ENCODE measurements at regions not wholly inside any gene's neighbourhood (a gene's known extent, or its start where the extent isn't known, plus 50 kb on each side); places are given as distances from the start of the nearest gene placed in this dataset.

GRCh38 chr3:96483781-96484180 is 330.6 kb upstream of the EPHA6 start:
- no peaks in the 10 kb centered on the region for H3K36me3 ChIP-seq (ENCODE audit: control insufficient read depth, insufficient read depth, low read length)
- no peak overlapping the region for H3K27ac ChIP-seq (ENCODE audit: insufficient read depth, low read length)
- no peaks in the 10 kb centered on the region for H3K9me3 ChIP-seq (ENCODE audit: control insufficient read depth, insufficient read depth, low read depth, low read length)
- no peak overlapping the region for H3K4me3 ChIP-seq (replicated peaks in 1 of 4; ENCODE audit: control extremely low read depth in 1 of 4, insufficient read depth in 1 of 4, low read depth in 3 of 4, low read length in 4 of 4)
- no peak overlapping the region for H3K9ac ChIP-seq (ENCODE audit: insufficient read depth, low read length)
- H3K4me1 ChIP-seq (ENCODE audit: control insufficient read depth, extremely low read depth, insufficient read depth, low read length), result no peaks in the 10 kb centered on the region
- no peak for DNase-seq (ENCODE audit: low read depth in 2 of 2)
- no peaks in the 10 kb centered on the region for H4K20me1 ChIP-seq (ENCODE audit: control insufficient read depth, extremely low read depth, insufficient read depth, low read length)
- no peak overlapping the region for H2AFZ ChIP-seq (ENCODE audit: low read length)
- H3K27me3 ChIP-seq (ENCODE audit: control insufficient read depth, insufficient read depth, low read length), result no peaks in the 10 kb centered on the region
- H3K79me2 ChIP-seq (ENCODE audit: control insufficient read depth, insufficient read depth, low read length), result no peaks in the 10 kb centered on the region
- H3K4me2 ChIP-seq (ENCODE audit: extremely low read depth, insufficient read depth, low read length), result no peak overlapping the region
- TF ChIP-seq CTCF (conservative IDR thresholded peaks at IDR 0.05 in 1 of 2, IDR thresholded peaks at IDR 0.05 in 1 of 2; ENCODE audit: low read depth in 1 of 2, low read length in 2 of 2) (no peak), EZH2 (IDR thresholded peaks at IDR 0.05; ENCODE audit: low read length, missing control alignments) (no peak)

- no peak overlapping the region for H2AFZ ChIP-seq (ENCODE audit: low read length)
Observed at GRCh38 chr3:96488708-96489107, 325.7 kb upstream of the EPHA6 start.

GRCh38 chr3:96491023-96491422 is 323.4 kb upstream of the EPHA6 start:
- H3K27ac ChIP-seq (ENCODE audit: insufficient read depth, low read length), result no peak overlapping the region
- H3K4me1 ChIP-seq (ENCODE audit: control insufficient read depth, extremely low read depth, insufficient read depth, low read length), result no peaks in the 10 kb centered on the region
- H3K36me3 ChIP-seq (ENCODE audit: control insufficient read depth, insufficient read depth, low read length), result no peaks in the 10 kb centered on the region
- H3K9me3 ChIP-seq (ENCODE audit: control insufficient read depth, insufficient read depth, low read depth, low read length), result no peaks in the 10 kb centered on the region
- no peak overlapping the region for H2AFZ ChIP-seq (ENCODE audit: low read length)
- H3K27me3 ChIP-seq (ENCODE audit: control insufficient read depth, insufficient read depth, low read length), result no peaks in the 10 kb centered on the region
- no peaks in the 10 kb centered on the region for H4K20me1 ChIP-seq (ENCODE audit: control insufficient read depth, extremely low read depth, insufficient read depth, low read length)
- TF ChIP-seq EZH2 (IDR thresholded peaks at IDR 0.05; ENCODE audit: low read length, missing control alignments) (no peak), CTCF (conservative IDR thresholded peaks at IDR 0.05 in 1 of 2, IDR thresholded peaks at IDR 0.05 in 1 of 2; ENCODE audit: low read depth in 1 of 2, low read length in 2 of 2) (no peak)
- H3K9ac ChIP-seq (ENCODE audit: insufficient read depth, low read length), result no peak overlapping the region
- H3K4me3 ChIP-seq (replicated peaks in 1 of 4; ENCODE audit: control extremely low read depth in 1 of 4, insufficient read depth in 1 of 4, low read depth in 3 of 4, low read length in 4 of 4), result no peak overlapping the region
- H3K4me2 ChIP-seq (ENCODE audit: extremely low read depth, insufficient read depth, low read length), result no peak overlapping the region
- H3K79me2 ChIP-seq (ENCODE audit: control insufficient read depth, insufficient read depth, low read length), result no peaks in the 10 kb centered on the region
- no peak for DNase-seq (ENCODE audit: low read depth in 2 of 2)

More at GRCh38 chr3:96488708-96489107, 325.7 kb upstream of the EPHA6 start:
- no peak for TF ChIP-seq CTCF (conservative IDR thresholded peaks at IDR 0.05 in 1 of 2, IDR thresholded peaks at IDR 0.05 in 1 of 2; ENCODE audit: low read depth in 1 of 2, low read length in 2 of 2)
- TF ChIP-seq EZH2 (IDR thresholded peaks at IDR 0.05; ENCODE audit: low read length, missing control alignments), result no peak
- H3K9me3 ChIP-seq (ENCODE audit: control insufficient read depth, insufficient read depth, low read depth, low read length), result no peaks in the 10 kb centered on the region
- H3K4me2 ChIP-seq (ENCODE audit: extremely low read depth, insufficient read depth, low read length), result no peak overlapping the region
- no peak overlapping the region for H3K4me3 ChIP-seq (replicated peaks in 1 of 4; ENCODE audit: control extremely low read depth in 1 of 4, insufficient read depth in 1 of 4, low read depth in 3 of 4, low read length in 4 of 4)
- H4K20me1 ChIP-seq (ENCODE audit: control insufficient read depth, extremely low read depth, insufficient read depth, low read length), result no peaks in the 10 kb centered on the region
- no peak overlapping the region for H3K27ac ChIP-seq (ENCODE audit: insufficient read depth, low read length)
- no peak for DNase-seq (ENCODE audit: low read depth in 2 of 2)
- H3K79me2 ChIP-seq (ENCODE audit: control insufficient read depth, insufficient read depth, low read length), result no peaks in the 10 kb centered on the region
- no peak overlapping the region for H3K9ac ChIP-seq (ENCODE audit: insufficient read depth, low read length)
- no peaks in the 10 kb centered on the region for H3K36me3 ChIP-seq (ENCODE audit: control insufficient read depth, insufficient read depth, low read length)
- H3K27me3 ChIP-seq (ENCODE audit: control insufficient read depth, insufficient read depth, low read length), result no peaks in the 10 kb centered on the region
- no peaks in the 10 kb centered on the region for H3K4me1 ChIP-seq (ENCODE audit: control insufficient read depth, extremely low read depth, insufficient read depth, low read length)
